ENCODE measurements at regions not wholly inside any gene's neighbourhood (a gene's known extent, or its start where the extent isn't known, plus 50 kb on each side); places are given as distances from the start of the nearest gene placed in this dataset.

GRCh38 chr1:199720496-199720895 is 307.0 kb upstream of the NR5A2 start:
- intact Hi-C loops (cut with DNase I; ENCODE audit: low total_unique reads): no loop called here
- no peak overlapping the region for H3K4me3 ChIP-seq
- H3K4me1 ChIP-seq: no peaks in the 10 kb centered on the region
- H3K36me3 ChIP-seq: no peaks in the 10 kb centered on the region
- DNase-seq: no peak
- H3K27me3 ChIP-seq: no peaks in the 10 kb centered on the region
- no peaks in the 10 kb centered on the region for H3K9me3 ChIP-seq
- no peak for TF ChIP-seq POLR2A (IDR thresholded peaks at IDR 0.05)
- no peak for TF ChIP-seq CTCF (IDR thresholded peaks at IDR 0.05)
- no peak overlapping the region for H3K27ac ChIP-seq

- no peak for TF ChIP-seq POLR2A (IDR thresholded peaks at IDR 0.05)
- no peak for TF ChIP-seq CTCF (IDR thresholded peaks at IDR 0.05)
Observed at GRCh38 chr1:199721001-199721400, 306.5 kb upstream of the NR5A2 start.

DNA sequence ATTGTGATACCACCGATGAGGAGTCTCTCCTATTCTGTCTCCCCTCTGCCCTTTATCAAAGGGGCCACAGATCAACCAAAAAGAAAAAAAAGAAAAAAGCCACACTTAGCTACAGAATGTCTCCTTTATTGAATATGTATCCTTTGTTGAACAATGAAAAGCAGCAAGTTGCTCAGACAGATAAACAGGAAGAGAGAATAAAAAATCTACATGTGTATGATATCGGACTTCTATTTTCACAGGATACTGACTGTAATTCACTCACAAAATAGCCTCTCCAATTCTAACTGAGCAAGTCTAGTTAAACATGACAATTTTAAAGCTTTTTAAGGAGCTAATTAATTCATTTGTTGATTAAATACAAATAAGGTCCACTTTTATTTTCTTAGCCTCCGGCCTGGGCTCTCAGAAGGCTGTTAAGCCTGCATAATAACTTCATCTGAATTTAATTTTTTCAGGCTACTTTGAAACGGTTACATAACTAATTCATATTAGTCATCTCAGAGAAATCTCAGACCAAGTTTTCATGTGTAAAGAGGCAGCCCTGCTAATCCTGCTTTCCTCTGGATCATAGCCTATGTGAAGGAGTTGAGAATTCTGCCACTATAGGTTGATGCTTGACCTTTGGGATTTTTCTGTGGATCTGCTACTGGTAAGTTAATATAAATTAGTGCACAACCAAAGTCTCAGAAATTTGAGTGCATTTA is 304.1 kb upstream of the NR5A2 start:
- no peak for DNase-seq
- H3K36me3 ChIP-seq: no peaks in the 10 kb centered on the region

More at GRCh38 chr1:199721001-199721400, 306.5 kb upstream of the NR5A2 start:
- no peak overlapping the region for H3K4me3 ChIP-seq
- no peaks in the 10 kb centered on the region for H3K27me3 ChIP-seq
- DNase-seq: no peak
- intact Hi-C loops (cut with DNase I; ENCODE audit: low total_unique reads): no loop called here
- no peaks in the 10 kb centered on the region for H3K9me3 ChIP-seq
- no peaks in the 10 kb centered on the region for H3K4me1 ChIP-seq
- no peak overlapping the region for H3K27ac ChIP-seq
- H3K36me3 ChIP-seq: no peaks in the 10 kb centered on the region

DNA sequence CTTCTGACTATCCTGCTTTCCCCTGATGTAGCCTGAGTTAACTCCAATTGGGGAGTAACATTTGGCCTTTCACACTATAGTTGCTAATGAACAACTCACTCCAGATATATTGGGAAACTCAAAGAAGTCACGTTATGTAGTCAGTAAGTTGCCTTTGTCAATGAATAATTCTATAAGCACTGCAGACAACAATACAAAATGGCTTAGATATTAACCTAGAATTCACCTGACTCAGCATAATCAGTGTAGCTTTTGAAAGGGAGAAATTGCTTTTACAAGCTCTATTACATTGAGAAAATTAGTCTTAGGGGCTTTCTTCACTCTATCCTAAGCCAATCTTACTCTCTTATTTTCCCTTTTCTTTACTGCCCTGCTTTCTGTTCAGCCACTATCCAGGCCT is 303.5 kb upstream of the NR5A2 start:
- Histone ChIP-seq H3K27ac (no peak overlapping the region), H3K4me1 (no peaks in the 10 kb centered on the region)
- intact Hi-C loops (cut with DNase I; ENCODE audit: low total_unique reads): no loop called here

More for the DNA sequence above, 304.1 kb upstream of the NR5A2 start:
- no peaks in the 10 kb centered on the region for H3K4me1 ChIP-seq
- H3K4me3 ChIP-seq: no peak overlapping the region
- intact Hi-C loops (cut with DNase I; ENCODE audit: low total_unique reads): no loop called here
- H3K27ac ChIP-seq: no peak overlapping the region
- no peaks in the 10 kb centered on the region for H3K27me3 ChIP-seq
- TF ChIP-seq POLR2A (IDR thresholded peaks at IDR 0.05) (no peak), CTCF (IDR thresholded peaks at IDR 0.05) (no peak)
- H3K9me3 ChIP-seq: no peaks in the 10 kb centered on the region

More for the DNA sequence above, 303.5 kb upstream of the NR5A2 start:
- Histone ChIP-seq H3K27me3 (no peaks in the 10 kb centered on the region), H3K4me3 (no peak overlapping the region), H3K9me3 (no peaks in the 10 kb centered on the region), H3K36me3 (no peaks in the 10 kb centered on the region)
- TF ChIP-seq CTCF (IDR thresholded peaks at IDR 0.05) (no peak), POLR2A (IDR thresholded peaks at IDR 0.05) (no peak)
- no peak for DNase-seq
